HFF-Myc (cell line): ENCODE measurements at regions not wholly inside any gene's neighbourhood (a gene's known extent, or its start where the extent isn't known, plus 50 kb on each side); places are given as distances from the start of the nearest gene placed in this dataset.
"Not testable (repeated sequence)": the region's sequence is repeated elsewhere in the genome, so short reads cannot be mapped to it uniquely, and the experiment has no call there.

Source experiments
- DNase-seq: peaks from one replicate; pipeline ENCODE4 v3.0.0-alpha.2; 2011; ENCODE audit warnings: low read depth; ENCODE audit errors: extremely low read depth
- H3K4me3 ChIP-seq: replicated peaks from 2 replicates; pipeline ENCODE4 v1.5.1; 2011; ENCODE audit warnings: low read depth, mild to moderate bottlenecking, control low read depth, low read length
- CTCF ChIP-seq: IDR thresholded peaks from 2 replicates; pipeline ENCODE4 v1.5.1; 2012; ENCODE audit warnings: mild to moderate bottlenecking, low read depth, low read length, control low read depth; ENCODE audit errors: missing control alignments

GRCh38 chr3:181212271-181212670, 222.7 kb upstream of the DNAJC19 start:
- H3K4me3 ChIP-seq: no peak overlapping the region

GRCh38 chr3:181210275-181210674, 220.7 kb upstream of the DNAJC19 start:
- no peak for DNase-seq

More at GRCh38 chr3:181212271-181212670, 222.7 kb upstream of the DNAJC19 start:
- no peak for DNase-seq
- TF ChIP-seq CTCF: no peak

GRCh38 chr3:181189556-181189955, 200.0 kb upstream of the DNAJC19 start:
- no peak for TF ChIP-seq CTCF
- no peak for DNase-seq
- no peak overlapping the region for H3K4me3 ChIP-seq

More at GRCh38 chr3:181210275-181210674, 220.7 kb upstream of the DNAJC19 start:
- no peak for TF ChIP-seq CTCF
- no peak overlapping the region for H3K4me3 ChIP-seq

- DNase-seq: no peak
- TF ChIP-seq CTCF: no peak
These were observed 194.2 kb upstream of the DNAJC19 start for GRCh38 chr3:181183764-181184163.

GRCh38 chr3:181183057-181183456, 193.5 kb upstream of the DNAJC19 start:
- DNase-seq, H3K4me3 ChIP-seq: not testable (repeated sequence)

More at GRCh38 chr3:181183764-181184163, 194.2 kb upstream of the DNAJC19 start:
- no peak overlapping the region for H3K4me3 ChIP-seq

GRCh38 chr3:181178991-181179390, 189.5 kb upstream of the DNAJC19 start:
- H3K4me3 ChIP-seq: no peak overlapping the region
- no peak for TF ChIP-seq CTCF
- DNase-seq: no peak

- no peak for DNase-seq
- no peak overlapping the region for H3K4me3 ChIP-seq
- peak; percentile 9 for TF ChIP-seq CTCF
These were observed 187.1 kb upstream of the DNAJC19 start for GRCh38 chr3:181176601-181177000.
